WTC11 (cell line): ENCODE measurements at regions not wholly inside any gene's neighbourhood (a gene's known extent, or its start where the extent isn't known, plus 50 kb on each side); places are given as distances from the start of the nearest gene placed in this dataset.

Source experiments
- ATAC-seq: fragments of 200-7000 bp; cut with Tn5 transposase; 2 replicates; pipeline ENCODE4 v1.10.0; 2021; ENCODE audit warnings: mild to moderate bottlenecking, moderate library complexity
- CTCF ChIA-PET: fragments of 300-600 bp; sonication (Branson Sonifier 250); formaldehyde crosslinking; loops from one replicate; lab custom pipeline; 2021; ENCODE audit warnings: antibody characterized with exemption; lab: Charles Lee
- POLR2A ChIA-PET: fragments of 350-600 bp; sonication (Branson Sonifier 250); formaldehyde crosslinking; loops from one replicate; lab custom pipeline; 2021; ENCODE audit warnings: antibody characterized with exemption; lab: Charles Lee
- DNase-seq: peaks from one replicate; pipeline ENCODE4 v3.0.0; 2021; ENCODE audit warnings: low spot score
- H3K27ac Mint-ChIP-seq: 2 replicates; pipeline ENCODE4 v1.8.0; 2021; ENCODE audit warnings: mixed read lengths
- H3K27me3 Mint-ChIP-seq: 2 replicates; pipeline ENCODE4 v1.8.0; 2021; ENCODE audit warnings: low read depth, mild to moderate bottlenecking, moderate library complexity, mixed read lengths
- H3K36me3 Mint-ChIP-seq: 2 replicates; pipeline ENCODE4 v1.8.0; 2021; ENCODE audit warnings: mixed read lengths
- H3K4me1 Mint-ChIP-seq: 2 replicates; pipeline ENCODE4 v1.8.0; 2022; ENCODE audit warnings: mixed read lengths
- H3K4me3 Mint-ChIP-seq: 2 replicates; pipeline ENCODE4 v1.8.0; 2021; ENCODE audit warnings: mild to moderate bottlenecking, moderate library complexity, mixed read lengths
- H3K9me3 Mint-ChIP-seq: 2 replicates; pipeline ENCODE4 v1.8.0; 2021; ENCODE audit warnings: mixed read lengths
- CREB1 ChIP-seq: sonication (generic); formaldehyde crosslinking; IDR thresholded peaks from 2 replicates; pipeline ENCODE4 v1.8.0; 2023; ENCODE audit warnings: mild to moderate bottlenecking, missing genetic modification reagents
- CREM ChIP-seq: sonication (generic); formaldehyde crosslinking; IDR thresholded peaks from 2 replicates; pipeline ENCODE4 v1.8.1; 2022; ENCODE audit warnings: mild to moderate bottlenecking, missing genetic modification reagents, moderate library complexity
- ETV6 ChIP-seq: sonication (generic); formaldehyde crosslinking; IDR thresholded peaks from 2 replicates; pipeline ENCODE4 v1.8.1; 2022; ENCODE audit warnings: mild to moderate bottlenecking, missing genetic modification reagents
- FOXK1 ChIP-seq: sonication (generic); formaldehyde crosslinking; IDR thresholded peaks from 2 replicates; pipeline ENCODE4 v1.8.0; 2022; ENCODE audit warnings: mild to moderate bottlenecking, moderate library complexity, missing genetic modification reagents
- HMGA2 ChIP-seq: fragments of 250-450 bp; sonication (Bioruptor Pico); IDR thresholded peaks from 2 replicates; pipeline ENCODE4 v1.4.0; 2021; ENCODE audit warnings: mild to moderate bottlenecking, moderate library complexity
- HMGXB4 ChIP-seq: sonication (generic); formaldehyde crosslinking; IDR thresholded peaks from 2 replicates; pipeline ENCODE4 v1.8.1; 2023; ENCODE audit warnings: mild to moderate bottlenecking, moderate library complexity, missing genetic modification reagents
- IRF2 ChIP-seq: sonication (generic); formaldehyde crosslinking; IDR thresholded peaks from 2 replicates; pipeline ENCODE4 v1.8.0; 2022; ENCODE audit warnings: low read depth, missing genetic modification reagents, borderline replicate concordance
- JAZF1 ChIP-seq: fragments of 250-450 bp; sonication (Bioruptor Pico); IDR thresholded peaks from 2 replicates; pipeline ENCODE4 v1.9.0; 2021; ENCODE audit warnings: moderate library complexity, mild to moderate bottlenecking, inconsistent platforms
- MXD4 ChIP-seq: fragments of 250-450 bp; sonication (Bioruptor Pico); IDR thresholded peaks from 2 replicates; pipeline ENCODE4 v1.8.0; 2021; ENCODE audit warnings: mild to moderate bottlenecking, moderate library complexity, borderline replicate concordance
- NR3C1 ChIP-seq: sonication (generic); formaldehyde crosslinking; conservative IDR thresholded peaks from 2 replicates; pipeline ENCODE4 v1.8.1; 2023; ENCODE audit warnings: low read depth, mild to moderate bottlenecking, missing genetic modification reagents
- RELA ChIP-seq: sonication (generic); formaldehyde crosslinking; IDR thresholded peaks from 2 replicates; pipeline ENCODE4 v1.8.1; 2022; ENCODE audit warnings: missing genetic modification reagents, mild to moderate bottlenecking, borderline replicate concordance
- SOX15 ChIP-seq: fragments of 250-450 bp; sonication (Bioruptor Pico); IDR thresholded peaks from 2 replicates; pipeline ENCODE4 v1.9.0; 2021; ENCODE audit warnings: mild to moderate bottlenecking
- TCF7 ChIP-seq: sonication (generic); formaldehyde crosslinking; IDR thresholded peaks from 2 replicates; pipeline ENCODE4 v1.8.0; 2022; ENCODE audit warnings: mild to moderate bottlenecking, low read depth, missing genetic modification reagents, moderate library complexity
- ZMAT4 ChIP-seq: fragments of 250-450 bp; sonication (Bioruptor Pico); IDR thresholded peaks from 2 replicates; pipeline ENCODE4 v1.9.0; 2021; ENCODE audit warnings: mild to moderate bottlenecking
- ZNF232 ChIP-seq: sonication (generic); formaldehyde crosslinking; IDR thresholded peaks from 2 replicates; pipeline ENCODE4 v1.8.0; 2022; ENCODE audit warnings: mild to moderate bottlenecking, missing genetic modification reagents
- ZNF281 ChIP-seq: sonication (generic); formaldehyde crosslinking; IDR thresholded peaks from 2 replicates; pipeline ENCODE4 v1.8.0; 2023; ENCODE audit warnings: mild to moderate bottlenecking, missing genetic modification reagents
- ZNF396 ChIP-seq: fragments of 250-450 bp; sonication (Bioruptor Pico); IDR thresholded peaks from 2 replicates; pipeline ENCODE4 v1.8.0; 2021; ENCODE audit warnings: mild to moderate bottlenecking, moderate library complexity, borderline replicate concordance
- ZNF512 ChIP-seq: sonication (generic); formaldehyde crosslinking; IDR thresholded peaks from 2 replicates; pipeline ENCODE4 v1.8.1; 2022; ENCODE audit warnings: missing genetic modification reagents, borderline replicate concordance
- TF ChIP-seq, protein P1 (sequence below): sonication (generic); formaldehyde crosslinking; IDR thresholded peaks from 2 replicates; pipeline ENCODE4 v1.8.0; 2022; ENCODE audit warnings: mild to moderate bottlenecking, missing genetic modification reagents
- TF ChIP-seq, protein P2 (sequence below): sonication (generic); formaldehyde crosslinking; IDR thresholded peaks from 2 replicates; pipeline ENCODE4 v1.8.1; 2023; ENCODE audit warnings: mild to moderate bottlenecking, missing genetic modification reagents

DNA sequence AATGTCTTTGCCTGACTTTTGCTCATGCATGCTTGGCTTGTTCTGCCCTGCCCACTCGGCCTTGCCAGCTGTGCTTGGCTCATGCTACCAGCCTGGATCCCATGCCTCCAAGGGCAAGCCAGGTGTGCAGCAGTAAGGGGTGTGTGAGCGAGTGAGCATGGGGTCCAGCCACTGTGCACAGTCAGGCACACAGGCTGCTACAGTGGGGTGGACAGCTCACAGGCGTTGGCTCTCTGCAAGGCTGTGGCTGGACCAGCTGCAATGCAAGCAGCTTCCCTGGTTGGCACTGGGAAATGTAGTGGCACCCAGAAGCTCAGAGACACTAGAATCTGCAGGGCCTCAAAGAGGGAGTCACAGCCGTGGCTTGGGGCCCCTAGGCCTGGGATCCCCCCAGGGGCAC, 529.7 kb downstream of the DSC3 start (continued):
- TF ChIP-seq MXD4 (CRISPR knock-in tag) = no peak

GRCh38 chr18:30510882-30511281, 531.7 kb downstream of the DSC3 start:
- CTCF ChIA-PET = no interaction called here
- Mint-ChIP-seq H3K36me3 (no peaks in the 10 kb centered on the region), H3K27me3 (no peaks in the 10 kb centered on the region), H3K27ac (no peak overlapping the region), H3K4me3 (no peak overlapping the region), H3K9me3 (peaks cover 7% of the 10 kb centered on the region), H3K4me1 (no peaks in the 10 kb centered on the region)
- POLR2A ChIA-PET = no interaction called here
- TF ChIP-seq FOXK1 (CRISPR knock-in tag) (no peak), ZNF281 (no peak), ZMAT4 (CRISPR knock-in tag) (no peak), TCF7 (CRISPR knock-in tag) (no peak), RELA (CRISPR knock-in tag) (no peak), ZNF396 (CRISPR knock-in tag) (no peak), ZNF512 (CRISPR knock-in tag) (no peak), ZNF232 (CRISPR knock-in tag) (no peak), IRF2 (no peak), ETV6 (CRISPR knock-in tag) (no peak), HMGXB4 (CRISPR knock-in tag) (no peak), CREB1 (CRISPR knock-in tag) (no peak), HMGA2 (CRISPR knock-in tag) (no peak), NR3C1 (CRISPR knock-in tag) (no peak), CREM (no peak), JAZF1 (CRISPR knock-in tag) (no peak), SOX15 (CRISPR knock-in tag) (no peak)
- TF ChIP-seq, protein P1, sequence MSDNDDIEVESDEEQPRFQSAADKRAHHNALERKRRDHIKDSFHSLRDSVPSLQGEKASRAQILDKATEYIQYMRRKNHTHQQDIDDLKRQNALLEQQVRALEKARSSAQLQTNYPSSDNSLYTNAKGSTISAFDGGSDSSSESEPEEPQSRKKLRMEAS (CRISPR knock-in tag) = no peak
- TF ChIP-seq, protein P2, sequence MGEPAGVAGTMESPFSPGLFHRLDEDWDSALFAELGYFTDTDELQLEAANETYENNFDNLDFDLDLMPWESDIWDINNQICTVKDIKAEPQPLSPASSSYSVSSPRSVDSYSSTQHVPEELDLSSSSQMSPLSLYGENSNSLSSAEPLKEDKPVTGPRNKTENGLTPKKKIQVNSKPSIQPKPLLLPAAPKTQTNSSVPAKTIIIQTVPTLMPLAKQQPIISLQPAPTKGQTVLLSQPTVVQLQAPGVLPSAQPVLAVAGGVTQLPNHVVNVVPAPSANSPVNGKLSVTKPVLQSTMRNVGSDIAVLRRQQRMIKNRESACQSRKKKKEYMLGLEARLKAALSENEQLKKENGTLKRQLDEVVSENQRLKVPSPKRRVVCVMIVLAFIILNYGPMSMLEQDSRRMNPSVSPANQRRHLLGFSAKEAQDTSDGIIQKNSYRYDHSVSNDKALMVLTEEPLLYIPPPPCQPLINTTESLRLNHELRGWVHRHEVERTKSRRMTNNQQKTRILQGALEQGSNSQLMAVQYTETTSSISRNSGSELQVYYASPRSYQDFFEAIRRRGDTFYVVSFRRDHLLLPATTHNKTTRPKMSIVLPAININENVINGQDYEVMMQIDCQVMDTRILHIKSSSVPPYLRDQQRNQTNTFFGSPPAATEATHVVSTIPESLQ (CRISPR knock-in tag) = no peak
- DNase-seq = no peak
- no peak for ATAC-seq
